Effector memory CD8-positive, alpha-beta T cell (primary cell): ENCODE measurements at regions not wholly inside any gene's neighbourhood (a gene's known extent, or its start where the extent isn't known, plus 50 kb on each side); places are given as distances from the start of the nearest gene placed in this dataset.
"Not testable (repeated sequence)": the region's sequence is repeated elsewhere in the genome, so short reads cannot be mapped to it uniquely, and the experiment has no call there.

ENCODE experiments used
- ATAC-seq: fragments of 150-1000 bp; cut with Tn5 transposase; replicated peaks from 2 replicates; pipeline ENCODE4 v1.10.0; 2021; ENCODE audit warnings: mild to moderate bottlenecking, moderate library complexity
- DNase-seq, 3 experiments: peaks; one replicate each; pipeline ENCODE4 v3.0.0; 2021
- H3K27ac Mint-ChIP-seq, 2 donors: one replicate each; pipeline ENCODE4 v1.8.0; 2022; ENCODE audit warnings: mild to moderate bottlenecking in 2 of 2, mixed read lengths in 2 of 2, moderate library complexity in 2 of 2
- H3K27me3 Mint-ChIP-seq, 2 donors: one replicate each; pipeline ENCODE4 v1.8.0; 2022; ENCODE audit warnings: mixed read lengths in 2 of 2
- H3K36me3 Mint-ChIP-seq: one replicate; pipeline ENCODE4 v1.8.0; 2022; ENCODE audit warnings: mild to moderate bottlenecking, moderate library complexity, mixed read lengths; ENCODE audit not compliant: insufficient read depth
- H3K4me1 Mint-ChIP-seq, 2 donors: one replicate each; pipeline ENCODE4 v1.8.0; 2022; ENCODE audit warnings: low read depth in 2 of 2, mixed read lengths in 2 of 2
- H3K4me3 Mint-ChIP-seq, 2 donors: one replicate each; pipeline ENCODE4 v1.8.0; 2022; ENCODE audit warnings: mild to moderate bottlenecking in 2 of 2, mixed read lengths in 2 of 2, moderate library complexity in 2 of 2
- H3K9me3 Mint-ChIP-seq, 2 donors: one replicate each; pipeline ENCODE4 v1.8.0; 2022; ENCODE audit warnings: mixed read lengths in 2 of 2

DNA sequence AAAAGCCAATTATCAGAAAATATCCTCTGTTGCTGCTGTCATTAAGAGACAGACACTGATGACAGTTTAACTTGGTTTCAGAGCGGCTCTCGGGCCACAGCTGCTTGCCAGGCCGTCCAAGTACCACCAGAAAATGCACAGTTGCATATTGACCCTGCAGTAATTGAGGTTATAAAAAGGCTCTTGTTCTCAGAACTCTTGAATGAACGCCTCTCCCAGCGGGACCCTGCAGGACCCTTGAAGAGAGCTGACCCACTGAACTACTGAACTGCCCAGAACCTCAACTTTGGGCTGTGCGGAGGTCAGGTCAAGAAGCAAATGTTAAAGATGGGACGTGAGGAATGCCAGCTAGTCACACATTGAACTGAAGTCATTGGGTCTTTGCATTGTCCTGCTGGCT is 1559.0 kb upstream of the SLC10A2 start:
- H3K4me3 Mint-ChIP-seq, result no peak overlapping the region
- H3K27me3 Mint-ChIP-seq, result no peaks in the 10 kb centered on the region
- DNase-seq, result no peak
- ATAC-seq, result no peak
- H3K9me3 Mint-ChIP-seq, result peaks cover 0 to 5% of the 10 kb centered on the region in 2 donors
- no peak overlapping the region for H3K27ac Mint-ChIP-seq
- H3K4me1 Mint-ChIP-seq, result no peaks in the 10 kb centered on the region
- no peaks in the 10 kb centered on the region for H3K36me3 Mint-ChIP-seq

DNA sequence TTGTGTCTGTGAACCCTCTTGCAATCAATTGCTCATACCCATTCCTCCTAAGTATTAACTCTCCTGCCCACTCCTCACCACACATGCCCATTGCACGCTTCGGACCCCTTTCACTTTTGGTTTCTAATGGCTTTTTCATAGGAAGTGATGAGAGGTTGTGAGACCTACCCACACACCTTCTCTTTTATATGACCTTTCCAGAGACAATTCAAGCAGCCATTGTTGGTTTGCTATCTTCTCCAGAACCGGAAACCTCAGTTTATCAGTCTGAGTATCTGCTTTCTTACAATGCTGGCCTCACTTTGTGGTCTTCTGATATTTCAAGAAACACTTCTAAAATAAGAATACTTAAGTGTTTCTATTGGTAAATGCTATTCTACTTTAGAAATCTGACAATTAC is 1550.8 kb upstream of the SLC10A2 start:
- H3K27ac Mint-ChIP-seq, result no peak overlapping the region
- no peaks in the 10 kb centered on the region for H3K4me1 Mint-ChIP-seq

DNA sequence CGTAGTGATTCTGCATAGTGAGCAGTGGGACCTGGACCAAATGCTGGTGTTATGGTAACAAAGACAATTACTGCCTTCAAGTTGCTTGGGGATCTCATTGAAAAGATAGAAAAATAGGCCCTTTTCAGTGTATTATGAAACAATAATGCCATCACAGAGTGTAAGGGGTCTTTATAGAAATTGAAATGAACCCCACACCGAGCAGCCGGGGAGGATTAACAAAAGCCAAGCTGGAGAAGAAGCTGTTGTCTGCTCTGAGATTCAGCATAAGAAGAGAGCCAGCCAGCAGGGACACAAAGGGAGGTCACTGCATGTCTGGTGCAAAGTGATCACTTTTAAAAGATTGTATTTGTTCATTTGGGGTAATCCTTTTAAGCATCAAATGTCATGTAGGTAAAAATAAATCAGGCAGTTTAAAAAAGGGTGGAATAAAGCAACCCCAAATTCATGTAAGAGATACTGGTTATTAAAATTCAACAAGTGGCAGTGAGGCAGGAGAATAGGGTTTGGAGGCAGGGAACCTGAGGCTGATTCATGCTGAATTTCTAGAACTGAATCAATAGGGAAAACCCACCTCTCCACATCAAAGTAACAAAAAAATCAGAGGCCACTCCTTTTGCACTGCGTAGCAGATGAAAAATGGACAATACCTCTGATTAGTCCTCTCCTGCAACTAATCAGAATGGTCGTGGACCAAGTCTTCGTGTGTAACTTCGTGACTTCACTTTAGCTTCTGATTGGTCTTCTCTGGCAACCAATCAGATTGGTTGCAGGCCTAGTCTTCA is 1548.3 kb upstream of the SLC10A2 start:
- H3K36me3 Mint-ChIP-seq, result no peaks in the 10 kb centered on the region
- peaks cover 9 to 15% of the 10 kb centered on the region in 2 donors for H3K9me3 Mint-ChIP-seq
- H3K27me3 Mint-ChIP-seq, result no peaks in the 10 kb centered on the region
- no peaks in the 10 kb centered on the region for H3K4me1 Mint-ChIP-seq
- ATAC-seq (no peak), DNase-seq (no peak)
- no peak overlapping the region for H3K27ac Mint-ChIP-seq
- H3K4me3 Mint-ChIP-seq, result no peak overlapping the region

More for the DNA sequence above, 1550.8 kb upstream of the SLC10A2 start:
- Mint-ChIP-seq H3K36me3 (no peaks in the 10 kb centered on the region), H3K9me3 (peaks cover 11 to 15% of the 10 kb centered on the region in 2 donors), H3K27me3 (no peaks in the 10 kb centered on the region), H3K4me3 (no peak overlapping the region)
- ATAC-seq (no peak), DNase-seq (no peak)

DNA sequence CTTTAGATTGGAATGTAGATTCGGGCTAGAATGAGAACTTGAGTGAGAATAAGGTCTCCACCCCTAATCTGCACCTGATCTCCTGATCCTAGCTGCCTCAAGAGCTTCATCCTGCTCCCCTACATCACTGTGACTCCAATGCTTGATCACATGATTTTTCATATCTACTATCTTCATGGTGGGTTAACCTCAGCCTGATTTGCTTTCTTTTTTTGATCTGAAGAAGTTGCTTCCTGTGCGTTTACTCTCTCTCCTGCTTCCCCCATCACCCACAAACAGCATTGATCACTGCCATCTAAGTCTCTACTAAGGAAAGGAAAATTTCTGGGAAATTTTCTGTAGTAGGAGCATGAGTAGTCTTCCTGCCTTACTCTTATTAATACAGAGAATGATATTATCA is 1542.1 kb upstream of the SLC10A2 start:
- Mint-ChIP-seq H3K27ac (no peak overlapping the region), H3K36me3 (no peaks in the 10 kb centered on the region), H3K4me1 (no peaks in the 10 kb centered on the region), H3K27me3 (no peaks in the 10 kb centered on the region), H3K9me3 (no peaks in the 10 kb centered on the region), H3K4me3 (no peak overlapping the region)
- DNase-seq, result no peak
- ATAC-seq, result no peak

DNA sequence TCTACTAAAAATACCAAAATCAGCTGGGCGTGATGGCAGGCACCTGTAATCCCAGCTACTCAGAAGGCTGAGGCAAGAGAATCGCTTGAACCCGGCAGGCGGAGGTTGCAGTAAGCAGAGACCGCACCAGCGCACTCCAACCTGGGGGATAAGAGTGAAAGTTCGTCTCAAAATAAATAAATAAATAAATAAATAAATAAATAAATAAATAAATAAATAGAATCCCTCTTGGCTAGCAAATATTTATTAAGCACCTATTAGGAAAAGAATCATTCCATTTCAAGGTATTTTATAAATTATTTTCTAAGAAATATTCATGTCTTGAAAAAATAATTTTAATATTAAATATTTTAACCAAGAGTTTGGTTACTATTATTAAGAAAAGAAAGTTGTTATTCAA is 1539.2 kb upstream of the SLC10A2 start:
- not testable (repeated sequence) for H3K27me3 Mint-ChIP-seq, H3K27ac Mint-ChIP-seq, H3K36me3 Mint-ChIP-seq, DNase-seq, H3K4me3 Mint-ChIP-seq, ATAC-seq, H3K9me3 Mint-ChIP-seq, H3K4me1 Mint-ChIP-seq

DNA sequence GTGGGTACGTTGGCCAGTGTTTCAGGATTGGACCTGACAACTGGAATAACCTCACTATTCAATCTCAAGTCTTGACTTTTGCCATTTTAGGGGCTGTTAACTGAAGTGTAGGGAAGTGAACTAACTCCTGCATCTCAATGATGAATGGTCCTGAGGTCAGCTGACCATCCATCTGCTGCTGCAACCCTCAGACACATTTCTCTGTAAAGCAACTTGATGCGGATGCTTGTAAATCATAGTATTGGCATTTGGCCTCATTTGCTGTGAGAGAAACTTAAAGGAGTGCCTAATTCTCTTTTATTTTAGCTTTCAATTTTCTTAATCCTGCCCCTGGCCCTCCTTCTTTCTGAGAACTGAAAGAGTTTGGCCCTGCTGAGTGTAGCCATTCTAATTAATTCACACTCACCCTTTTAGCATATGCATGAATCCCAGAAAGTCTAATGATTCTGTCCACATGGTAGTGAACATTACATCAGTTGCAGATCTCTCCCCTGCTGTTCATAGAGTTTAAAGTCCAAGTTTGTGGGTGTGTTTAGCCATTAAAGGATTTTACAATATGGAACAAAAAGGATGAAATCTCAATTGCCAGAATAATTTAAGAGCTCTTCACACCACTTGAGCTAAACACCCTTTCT is 1531.4 kb upstream of the SLC10A2 start:
- Mint-ChIP-seq H3K27ac (no peak overlapping the region), H3K4me3 (no peak overlapping the region), H3K9me3 (peaks cover 4 to 8% of the 10 kb centered on the region in 2 donors), H3K36me3 (no peaks in the 10 kb centered on the region), H3K27me3 (no peaks in the 10 kb centered on the region), H3K4me1 (no peaks in the 10 kb centered on the region)
- ATAC-seq (no peak), DNase-seq (no peak)

DNA sequence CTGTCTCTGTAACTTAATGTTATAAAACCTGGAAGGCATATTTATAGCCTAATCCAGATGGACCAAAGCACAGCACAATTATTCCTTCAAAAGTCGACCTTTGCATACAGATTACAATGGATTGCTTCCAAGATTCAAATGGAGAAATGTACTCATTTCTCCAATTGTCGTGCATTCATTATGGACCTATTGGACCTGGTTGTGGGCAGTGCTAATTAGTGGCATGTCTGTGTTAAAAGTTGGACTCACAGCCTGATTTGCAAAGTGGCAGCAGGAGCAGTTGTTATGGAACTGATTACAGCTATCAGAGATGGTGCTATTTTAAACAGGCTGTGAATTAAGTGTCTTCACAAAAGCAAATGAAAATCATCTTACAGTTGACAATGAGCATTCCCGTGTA is 1529.3 kb upstream of the SLC10A2 start:
- no peak overlapping the region for H3K4me3 Mint-ChIP-seq
- peaks cover 5 to 8% of the 10 kb centered on the region in 2 donors for H3K9me3 Mint-ChIP-seq
- H3K27me3 Mint-ChIP-seq, result no peaks in the 10 kb centered on the region
- ATAC-seq, result no peak
- DNase-seq, result no peak
- no peak overlapping the region for H3K27ac Mint-ChIP-seq
- no peaks in the 10 kb centered on the region for H3K36me3 Mint-ChIP-seq
- H3K4me1 Mint-ChIP-seq, result no peaks in the 10 kb centered on the region

DNA sequence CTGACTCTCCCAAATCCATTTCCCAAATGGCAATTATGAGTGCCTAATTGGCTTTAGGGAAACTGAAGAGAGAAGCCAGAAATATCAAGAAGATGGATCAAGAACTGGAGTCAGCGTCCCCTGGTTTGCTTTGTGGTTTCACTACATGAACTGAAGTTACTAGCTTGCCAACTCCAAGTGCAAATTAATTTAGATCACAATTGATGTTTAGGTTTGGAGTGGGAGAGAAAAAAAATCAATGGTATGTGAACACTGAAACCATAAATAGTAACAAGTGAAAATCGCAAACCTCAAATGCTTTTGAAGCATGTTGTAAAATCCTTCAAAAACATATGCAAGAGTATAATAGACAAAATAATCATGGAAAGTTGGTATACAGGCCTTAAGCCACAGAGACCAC is 1528.6 kb upstream of the SLC10A2 start:
- Mint-ChIP-seq H3K4me1 (no peaks in the 10 kb centered on the region), H3K4me3 (no peak overlapping the region), H3K27ac (no peak overlapping the region), H3K27me3 (no peaks in the 10 kb centered on the region), H3K36me3 (no peaks in the 10 kb centered on the region), H3K9me3 (peaks cover 5 to 8% of the 10 kb centered on the region in 2 donors)
- ATAC-seq (no peak), DNase-seq (no peak)

DNA sequence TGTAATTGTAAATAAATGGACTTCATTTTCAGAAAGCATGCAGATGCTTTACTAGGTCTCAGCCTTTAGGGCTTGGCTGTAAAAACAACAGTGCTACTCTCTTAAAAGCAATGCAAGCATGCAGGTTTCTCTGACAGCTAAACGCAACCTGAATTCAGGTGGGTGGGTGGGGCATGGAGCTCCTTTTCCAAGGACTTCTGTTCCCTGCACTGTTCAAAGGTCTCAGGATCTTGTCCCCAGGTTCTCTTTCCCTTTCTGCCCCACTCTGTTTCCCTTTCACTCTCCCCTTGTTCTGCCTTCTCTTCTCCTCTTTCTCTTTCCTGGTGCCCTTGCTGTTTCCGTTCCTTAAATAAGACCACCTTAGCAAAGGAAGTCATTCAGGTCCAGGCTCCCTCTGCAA is 1527.5 kb upstream of the SLC10A2 start:
- peaks cover 5 to 8% of the 10 kb centered on the region in 2 donors for H3K9me3 Mint-ChIP-seq

DNA sequence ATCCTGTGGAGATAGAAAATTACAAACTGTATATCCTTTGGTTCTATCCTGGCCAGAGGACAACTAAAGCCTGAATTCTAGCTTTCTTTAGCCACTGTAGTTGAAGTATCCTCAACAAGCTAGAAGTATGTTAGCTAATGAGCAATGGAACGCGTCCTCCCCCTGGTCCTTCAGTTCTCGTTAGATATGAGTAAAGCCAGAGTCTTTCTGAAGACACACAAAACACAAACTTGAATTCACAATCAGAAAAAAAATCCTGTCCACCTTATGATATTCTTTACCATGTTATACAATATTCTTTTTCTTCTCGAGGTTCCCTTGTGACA is 1527.0 kb upstream of the SLC10A2 start:
- Mint-ChIP-seq H3K36me3 (no peaks in the 10 kb centered on the region), H3K4me3 (no peak overlapping the region), H3K4me1 (no peaks in the 10 kb centered on the region), H3K27ac (no peak overlapping the region), H3K9me3 (peaks cover 5 to 8% of the 10 kb centered on the region in 2 donors), H3K27me3 (no peaks in the 10 kb centered on the region)
- DNase-seq (no peak), ATAC-seq (no peak)

More for the DNA sequence above, 1527.5 kb upstream of the SLC10A2 start:
- no peak for DNase-seq
- Mint-ChIP-seq H3K27me3 (no peaks in the 10 kb centered on the region), H3K4me3 (no peak overlapping the region), H3K27ac (no peak overlapping the region), H3K36me3 (no peaks in the 10 kb centered on the region), H3K4me1 (no peaks in the 10 kb centered on the region)
- no peak for ATAC-seq

DNA sequence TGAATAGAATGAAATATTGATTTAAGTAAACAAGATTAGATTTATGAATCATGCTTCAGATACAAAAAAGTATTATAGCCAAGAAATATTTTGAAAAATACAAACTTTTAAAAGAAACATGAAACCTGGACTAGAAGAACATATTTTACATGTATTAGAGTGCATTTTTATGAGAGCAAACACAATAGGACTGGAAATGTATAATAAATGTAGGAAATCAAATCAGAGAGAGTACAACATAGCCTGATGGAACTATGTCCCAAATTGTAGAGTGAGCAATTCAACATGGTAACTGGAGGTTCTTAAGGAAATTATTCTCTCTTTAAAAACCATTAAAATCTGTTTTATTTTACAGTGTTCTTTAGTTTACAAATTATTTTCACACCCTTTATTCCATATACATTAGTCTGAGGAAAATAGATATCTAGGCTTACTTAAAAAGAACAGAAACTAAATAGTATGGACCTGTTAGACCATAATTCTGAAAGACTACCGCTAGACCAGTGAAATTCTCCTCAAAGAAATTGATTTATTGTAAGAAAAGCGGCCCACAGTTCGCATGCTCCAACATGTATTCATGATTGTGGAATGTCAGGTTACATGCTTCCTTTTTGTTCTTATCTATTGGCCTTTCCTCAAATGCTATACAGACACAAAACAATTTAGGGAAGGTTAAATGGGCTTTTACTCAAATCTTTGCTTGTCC is 1526.5 kb upstream of the SLC10A2 start:
- no peaks in the 10 kb centered on the region for H3K27me3 Mint-ChIP-seq
- ATAC-seq, result no peak
- H3K27ac Mint-ChIP-seq, result no peak overlapping the region
- H3K9me3 Mint-ChIP-seq, result peaks cover 5 to 8% of the 10 kb centered on the region in 2 donors
- no peaks in the 10 kb centered on the region for H3K36me3 Mint-ChIP-seq
- no peaks in the 10 kb centered on the region for H3K4me1 Mint-ChIP-seq
- H3K4me3 Mint-ChIP-seq, result no peak overlapping the region
- DNase-seq, result no peak

DNA sequence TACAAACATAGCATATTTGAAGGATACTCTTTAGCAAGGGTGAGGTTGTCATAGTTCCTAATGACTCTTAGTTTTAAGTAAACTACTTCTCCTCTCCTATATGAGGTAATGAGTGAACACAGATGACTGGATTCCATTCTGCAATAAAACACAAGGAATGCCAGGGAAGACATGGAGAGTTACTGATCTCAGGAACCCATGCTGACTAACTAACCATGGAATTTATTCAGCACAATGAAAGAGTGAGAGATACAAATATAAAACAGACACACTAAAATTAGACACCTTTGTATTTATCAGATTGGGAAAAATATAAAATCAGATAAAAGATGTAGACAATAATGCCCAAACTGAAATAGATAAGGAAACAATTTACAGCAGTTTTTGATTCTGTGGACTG is 1525.9 kb upstream of the SLC10A2 start:
- Mint-ChIP-seq H3K4me3 (no peak overlapping the region), H3K27ac (no peak overlapping the region), H3K9me3 (peaks cover 5 to 8% of the 10 kb centered on the region in 2 donors), H3K36me3 (no peaks in the 10 kb centered on the region), H3K4me1 (no peaks in the 10 kb centered on the region), H3K27me3 (no peaks in the 10 kb centered on the region)
- no peak for DNase-seq
- no peak for ATAC-seq

DNA sequence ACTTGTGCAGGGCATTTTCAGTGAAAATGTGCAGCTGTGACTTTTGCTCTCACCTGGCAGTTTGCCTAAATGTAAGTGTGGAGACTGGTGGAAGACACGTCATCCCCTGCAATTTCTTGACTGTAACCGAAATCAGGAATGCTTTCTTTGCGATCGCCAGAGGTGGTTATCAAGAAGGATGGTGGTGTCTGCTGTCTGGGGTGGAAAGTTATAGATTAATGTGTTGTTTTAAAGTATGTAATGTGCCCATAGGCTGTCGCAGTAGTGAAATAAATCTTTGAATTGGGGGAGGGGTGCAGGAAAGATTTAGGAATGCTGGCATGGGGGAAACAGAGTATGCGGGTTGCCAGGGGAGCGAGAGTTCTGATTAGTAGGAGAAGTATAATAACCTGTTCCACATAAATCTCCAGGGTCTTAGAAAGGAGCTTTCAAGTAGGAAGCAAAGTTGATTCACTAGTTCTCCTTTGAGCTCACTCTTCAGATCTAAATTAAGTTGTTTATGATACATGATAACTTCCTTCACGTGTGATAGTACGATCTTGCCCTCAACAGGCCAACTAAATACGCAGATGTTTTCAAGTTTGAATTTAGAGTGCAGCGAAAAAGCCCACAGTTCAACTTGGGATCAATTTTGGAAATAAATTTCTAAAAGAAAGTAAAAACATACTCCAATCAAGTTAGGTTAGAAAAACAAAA is 1520.0 kb upstream of the SLC10A2 start:
- H3K4me1 Mint-ChIP-seq, result no peaks in the 10 kb centered on the region
- H3K27me3 Mint-ChIP-seq, result no peaks in the 10 kb centered on the region
- no peaks in the 10 kb centered on the region for H3K36me3 Mint-ChIP-seq
- H3K9me3 Mint-ChIP-seq, result peaks cover 6 to 8% of the 10 kb centered on the region in 2 donors
- ATAC-seq (no peak), DNase-seq (no peak)
- H3K4me3 Mint-ChIP-seq, result no peak overlapping the region
- no peak overlapping the region for H3K27ac Mint-ChIP-seq
